ENCODE measurements at regions not wholly inside any gene's neighbourhood (a gene's known extent, or its start where the extent isn't known, plus 50 kb on each side); places are given as distances from the start of the nearest gene placed in this dataset.

DNA sequence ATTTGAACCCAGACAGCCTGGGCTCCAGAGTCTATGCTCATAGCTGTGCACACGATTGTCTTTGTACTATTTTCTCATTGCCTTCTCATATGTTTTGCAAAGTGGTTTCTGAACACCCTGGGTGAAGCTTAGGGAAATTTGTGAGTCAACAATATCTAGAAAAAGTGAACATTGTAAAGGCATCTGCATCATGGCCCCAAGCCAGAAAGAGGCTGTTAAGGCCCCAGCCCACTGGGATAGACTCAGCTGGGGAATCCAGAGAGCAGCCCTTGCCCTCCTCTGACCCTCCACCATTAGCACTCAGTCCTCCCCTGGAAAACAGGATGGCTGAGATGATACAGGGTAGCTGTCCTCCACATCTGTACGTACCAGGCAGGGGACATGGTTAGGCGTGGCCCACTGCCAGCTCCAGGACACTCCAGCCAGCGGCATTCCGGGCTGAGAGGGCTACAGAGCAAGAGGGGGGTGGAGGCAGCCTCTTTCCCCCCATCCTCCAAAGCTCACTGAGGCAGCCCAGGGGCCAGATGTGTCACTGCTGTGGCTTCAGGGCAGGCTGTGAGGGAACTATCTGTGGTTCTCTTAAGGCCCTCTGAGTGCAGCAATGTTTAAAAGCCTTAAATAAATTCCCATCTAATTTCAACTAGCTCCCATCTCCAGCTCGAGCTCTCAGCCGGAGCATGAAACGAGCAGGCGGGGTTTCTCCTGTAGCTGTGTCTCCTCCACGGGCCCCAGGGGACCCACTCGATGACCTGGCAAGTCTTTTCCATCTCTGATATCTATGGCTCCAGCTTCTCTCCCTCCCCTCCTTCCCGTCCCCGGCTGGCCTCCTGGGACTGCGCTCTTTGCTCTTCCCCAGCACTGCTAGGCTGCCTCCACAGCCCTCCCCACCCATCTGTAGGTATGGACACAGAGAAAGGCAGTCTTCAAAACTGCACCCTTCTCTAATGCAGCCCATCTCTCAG, 209.4 kb upstream of the LRFN2 start:
- TF ChIP-seq, protein P1, sequence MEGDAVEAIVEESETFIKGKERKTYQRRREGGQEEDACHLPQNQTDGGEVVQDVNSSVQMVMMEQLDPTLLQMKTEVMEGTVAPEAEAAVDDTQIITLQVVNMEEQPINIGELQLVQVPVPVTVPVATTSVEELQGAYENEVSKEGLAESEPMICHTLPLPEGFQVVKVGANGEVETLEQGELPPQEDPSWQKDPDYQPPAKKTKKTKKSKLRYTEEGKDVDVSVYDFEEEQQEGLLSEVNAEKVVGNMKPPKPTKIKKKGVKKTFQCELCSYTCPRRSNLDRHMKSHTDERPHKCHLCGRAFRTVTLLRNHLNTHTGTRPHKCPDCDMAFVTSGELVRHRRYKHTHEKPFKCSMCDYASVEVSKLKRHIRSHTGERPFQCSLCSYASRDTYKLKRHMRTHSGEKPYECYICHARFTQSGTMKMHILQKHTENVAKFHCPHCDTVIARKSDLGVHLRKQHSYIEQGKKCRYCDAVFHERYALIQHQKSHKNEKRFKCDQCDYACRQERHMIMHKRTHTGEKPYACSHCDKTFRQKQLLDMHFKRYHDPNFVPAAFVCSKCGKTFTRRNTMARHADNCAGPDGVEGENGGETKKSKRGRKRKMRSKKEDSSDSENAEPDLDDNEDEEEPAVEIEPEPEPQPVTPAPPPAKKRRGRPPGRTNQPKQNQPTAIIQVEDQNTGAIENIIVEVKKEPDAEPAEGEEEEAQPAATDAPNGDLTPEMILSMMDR (IDR thresholded peaks at IDR 0.05; ENCODE audit: low read depth, low read length, poor library complexity, severe bottlenecking) = no peak
- no peak for TF ChIP-seq EZH2phosphoT487 (IDR thresholded peaks at IDR 0.05; ENCODE audit: borderline replicate concordance, low read length)

All from DOHH2 (cell line).